ENCODE measurements at regions not wholly inside any gene's neighbourhood (a gene's known extent, or its start where the extent isn't known, plus 50 kb on each side); places are given as distances from the start of the nearest gene placed in this dataset.

- no peak overlapping the region for H3K4me3 ChIP-seq (ENCODE audit: insufficient read depth, low read depth, low read length)
- WGBS, 2 experiments = 93 to 95% methylated on average over 3 of the region's 3 CpGs
- no peaks in the 10 kb centered on the region for H3K27me3 ChIP-seq (ENCODE audit: control insufficient read depth, insufficient read depth, low read length, poor library complexity, severe bottlenecking)
- no peaks in the 10 kb centered on the region for H3K36me3 ChIP-seq (ENCODE audit: control insufficient read depth, insufficient read depth, low read length)
- H3K4me1 ChIP-seq (ENCODE audit: control insufficient read depth, insufficient read depth, low read length) = no peaks in the 10 kb centered on the region
- peaks cover 3% of the 10 kb centered on the region for H3K9me3 ChIP-seq (ENCODE audit: control insufficient read depth, low read length)
- no peak overlapping the region for H3K27ac ChIP-seq (ENCODE audit: insufficient read depth, low read depth, low read length, poor library complexity, severe bottlenecking)
These were observed 156.1 kb downstream of the NXNL2 start for GRCh38 chr9:88691091-88691490.

DNA sequence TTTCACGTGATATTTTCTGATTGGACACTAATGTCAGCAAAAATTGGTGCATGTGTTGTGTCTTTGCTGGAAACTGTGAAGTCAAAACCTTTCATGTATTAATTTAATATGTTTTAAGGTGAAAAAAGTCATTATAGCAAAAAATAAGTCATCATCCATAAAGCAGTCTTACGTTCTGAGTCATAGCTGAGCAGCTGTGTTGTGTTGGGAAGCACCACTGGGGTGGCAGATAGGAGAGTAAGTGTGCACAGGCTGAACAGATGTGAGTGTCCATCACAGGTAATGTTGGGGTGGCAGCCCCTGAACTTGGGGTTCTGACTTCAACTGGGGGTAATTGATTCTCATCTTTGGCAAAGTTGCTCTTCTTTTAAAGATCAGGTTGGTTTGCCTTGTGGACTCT, 156.8 kb downstream of the NXNL2 start:
- Histone ChIP-seq H3K36me3 (ENCODE audit: control insufficient read depth, insufficient read depth, low read length) (no peaks in the 10 kb centered on the region), H3K4me1 (ENCODE audit: control insufficient read depth, insufficient read depth, low read length) (no peaks in the 10 kb centered on the region), H3K9me3 (ENCODE audit: control insufficient read depth, low read length) (peaks cover 3% of the 10 kb centered on the region), H3K4me3 (ENCODE audit: insufficient read depth, low read depth, low read length) (no peak overlapping the region), H3K27me3 (ENCODE audit: control insufficient read depth, insufficient read depth, low read length, poor library complexity, severe bottlenecking) (no peaks in the 10 kb centered on the region), H3K27ac (ENCODE audit: insufficient read depth, low read depth, low read length, poor library complexity, severe bottlenecking) (no peak overlapping the region)
- WGBS, 2 experiments = 78 to 92% methylated on average over 2 of the region's 2 CpGs

DNA sequence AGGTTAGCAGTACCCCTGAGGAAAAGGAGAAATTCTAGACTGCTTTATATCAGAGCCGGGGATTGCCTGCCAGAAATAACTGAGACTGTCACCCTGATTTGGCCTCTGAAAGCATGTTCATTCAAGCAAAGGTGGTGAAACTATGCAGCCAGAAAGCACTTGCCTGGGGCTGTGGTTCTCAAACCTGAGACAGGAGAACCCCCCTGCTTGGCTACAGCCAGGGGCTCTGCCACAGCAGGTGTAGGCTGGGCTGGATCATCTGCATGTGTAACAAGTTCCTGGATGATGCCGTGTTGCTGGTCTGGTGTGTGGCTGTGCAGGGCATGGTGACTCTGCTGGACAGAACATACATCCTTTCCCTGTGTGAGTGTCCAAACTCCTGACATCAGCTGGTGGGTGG, 157.8 kb downstream of the NXNL2 start:
- Histone ChIP-seq H3K27ac (ENCODE audit: insufficient read depth, low read depth, low read length, poor library complexity, severe bottlenecking) (no peak overlapping the region), H3K4me3 (ENCODE audit: insufficient read depth, low read depth, low read length) (no peak overlapping the region), H3K4me1 (ENCODE audit: control insufficient read depth, insufficient read depth, low read length) (no peaks in the 10 kb centered on the region), H3K36me3 (ENCODE audit: control insufficient read depth, insufficient read depth, low read length) (no peaks in the 10 kb centered on the region), H3K9me3 (ENCODE audit: control insufficient read depth, low read length) (peaks cover 3% of the 10 kb centered on the region), H3K27me3 (ENCODE audit: control insufficient read depth, insufficient read depth, low read length, poor library complexity, severe bottlenecking) (no peaks in the 10 kb centered on the region)
- 94 to 96% methylated on average over 2 of the region's 2 CpGs for WGBS, 2 experiments

GRCh38 chr9:88694625-88695024, 159.6 kb downstream of the NXNL2 start:
- Histone ChIP-seq H3K4me3 (ENCODE audit: insufficient read depth, low read depth, low read length) (no peak overlapping the region), H3K27me3 (ENCODE audit: control insufficient read depth, insufficient read depth, low read length, poor library complexity, severe bottlenecking) (no peaks in the 10 kb centered on the region), H3K27ac (ENCODE audit: insufficient read depth, low read depth, low read length, poor library complexity, severe bottlenecking) (no peak overlapping the region), H3K9me3 (ENCODE audit: control insufficient read depth, low read length) (peaks cover 1% of the 10 kb centered on the region), H3K4me1 (ENCODE audit: control insufficient read depth, insufficient read depth, low read length) (no peaks in the 10 kb centered on the region), H3K36me3 (ENCODE audit: control insufficient read depth, insufficient read depth, low read length) (no peaks in the 10 kb centered on the region)
- 94 to 95% methylated on average over 12 of the region's 12 CpGs for WGBS, 2 experiments

- 92 to 94% methylated on average over 9 of the region's 9 CpGs for WGBS, 2 experiments
These were observed 161.5 kb downstream of the NXNL2 start for GRCh38 chr9:88696501-88696900.

GRCh38 chr9:88697764-88698432, 162.9 kb downstream of the NXNL2 start:
- H3K4me1 ChIP-seq (ENCODE audit: control insufficient read depth, insufficient read depth, low read length) = no peaks in the 10 kb centered on the region
- H3K36me3 ChIP-seq (ENCODE audit: control insufficient read depth, insufficient read depth, low read length) = no peaks in the 10 kb centered on the region
- no peak overlapping the region for H3K4me3 ChIP-seq (ENCODE audit: insufficient read depth, low read depth, low read length)
- WGBS, 2 experiments = 82 to 83% methylated on average over 8 of the region's 8 CpGs
- H3K27ac ChIP-seq (ENCODE audit: insufficient read depth, low read depth, low read length, poor library complexity, severe bottlenecking) = no peak overlapping the region
- no peaks in the 10 kb centered on the region for H3K9me3 ChIP-seq (ENCODE audit: control insufficient read depth, low read length)
- H3K27me3 ChIP-seq (ENCODE audit: control insufficient read depth, insufficient read depth, low read length, poor library complexity, severe bottlenecking) = no peaks in the 10 kb centered on the region

More at GRCh38 chr9:88696501-88696900, 161.5 kb downstream of the NXNL2 start:
- H3K27ac ChIP-seq (ENCODE audit: insufficient read depth, low read depth, low read length, poor library complexity, severe bottlenecking) = no peak overlapping the region
- no peaks in the 10 kb centered on the region for H3K9me3 ChIP-seq (ENCODE audit: control insufficient read depth, low read length)
- H3K4me3 ChIP-seq (ENCODE audit: insufficient read depth, low read depth, low read length) = no peak overlapping the region
- H3K27me3 ChIP-seq (ENCODE audit: control insufficient read depth, insufficient read depth, low read length, poor library complexity, severe bottlenecking) = no peaks in the 10 kb centered on the region
- H3K36me3 ChIP-seq (ENCODE audit: control insufficient read depth, insufficient read depth, low read length) = no peaks in the 10 kb centered on the region
- no peaks in the 10 kb centered on the region for H3K4me1 ChIP-seq (ENCODE audit: control insufficient read depth, insufficient read depth, low read length)

DNA sequence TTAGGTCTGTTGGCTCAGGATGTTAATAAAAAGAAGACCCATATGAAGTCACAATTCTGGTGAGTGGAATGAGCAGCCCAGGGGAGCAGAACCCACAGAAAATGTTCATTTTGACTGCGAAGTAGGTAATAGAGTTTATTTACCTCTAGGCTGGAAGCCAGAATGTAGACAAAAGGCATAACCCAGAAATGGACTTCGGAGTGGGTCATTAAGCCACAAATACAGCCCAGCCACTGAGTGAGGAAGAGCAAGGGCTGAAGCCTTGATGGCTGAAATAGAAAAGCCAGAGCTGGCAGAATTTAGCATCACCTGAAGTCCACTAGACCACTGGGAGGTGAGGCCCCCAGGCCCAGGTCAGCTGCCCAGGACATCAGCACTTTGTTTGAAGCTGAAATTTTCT, 168.0 kb downstream of the NXNL2 start:
- Histone ChIP-seq H3K9me3 (ENCODE audit: control insufficient read depth, low read length) (no peaks in the 10 kb centered on the region), H3K27me3 (ENCODE audit: control insufficient read depth, insufficient read depth, low read length, poor library complexity, severe bottlenecking) (no peaks in the 10 kb centered on the region), H3K36me3 (ENCODE audit: control insufficient read depth, insufficient read depth, low read length) (no peaks in the 10 kb centered on the region), H3K4me3 (ENCODE audit: insufficient read depth, low read depth, low read length) (no peak overlapping the region), H3K4me1 (ENCODE audit: control insufficient read depth, insufficient read depth, low read length) (no peaks in the 10 kb centered on the region), H3K27ac (ENCODE audit: insufficient read depth, low read depth, low read length, poor library complexity, severe bottlenecking) (no peak overlapping the region)
- WGBS, 2 experiments = 93% methylated on average over 2 of the region's 2 CpGs

- Histone ChIP-seq H3K27ac (ENCODE audit: insufficient read depth, low read depth, low read length, poor library complexity, severe bottlenecking) (no peak overlapping the region), H3K4me3 (ENCODE audit: insufficient read depth, low read depth, low read length) (no peak overlapping the region), H3K27me3 (ENCODE audit: control insufficient read depth, insufficient read depth, low read length, poor library complexity, severe bottlenecking) (no peaks in the 10 kb centered on the region), H3K9me3 (ENCODE audit: control insufficient read depth, low read length) (no peaks in the 10 kb centered on the region), H3K36me3 (ENCODE audit: control insufficient read depth, insufficient read depth, low read length) (no peaks in the 10 kb centered on the region), H3K4me1 (ENCODE audit: control insufficient read depth, insufficient read depth, low read length) (no peaks in the 10 kb centered on the region)
- WGBS, 2 experiments = 91 to 93% methylated on average over 38 of the region's 38 CpGs
These were observed 171.5 kb downstream of the NXNL2 start for GRCh38 chr9:88706193-88707113.

- WGBS, 2 experiments = 93 to 100% methylated on average over 1 of the region's 2 CpGs
- Histone ChIP-seq H3K4me3 (ENCODE audit: insufficient read depth, low read depth, low read length) (no peak overlapping the region), H3K27ac (ENCODE audit: insufficient read depth, low read depth, low read length, poor library complexity, severe bottlenecking) (no peak overlapping the region), H3K27me3 (ENCODE audit: control insufficient read depth, insufficient read depth, low read length, poor library complexity, severe bottlenecking) (no peaks in the 10 kb centered on the region), H3K4me1 (ENCODE audit: control insufficient read depth, insufficient read depth, low read length) (no peaks in the 10 kb centered on the region), H3K9me3 (ENCODE audit: control insufficient read depth, low read length) (no peaks in the 10 kb centered on the region), H3K36me3 (ENCODE audit: control insufficient read depth, insufficient read depth, low read length) (no peaks in the 10 kb centered on the region)
These were observed 175.5 kb downstream of the NXNL2 start for GRCh38 chr9:88710449-88710848.

GRCh38 chr9:88711719-88712118, 176.7 kb downstream of the NXNL2 start:
- no peaks in the 10 kb centered on the region for H3K27me3 ChIP-seq (ENCODE audit: control insufficient read depth, insufficient read depth, low read length, poor library complexity, severe bottlenecking)
- H3K36me3 ChIP-seq (ENCODE audit: control insufficient read depth, insufficient read depth, low read length) = no peaks in the 10 kb centered on the region
- H3K27ac ChIP-seq (ENCODE audit: insufficient read depth, low read depth, low read length, poor library complexity, severe bottlenecking) = no peak overlapping the region
- H3K9me3 ChIP-seq (ENCODE audit: control insufficient read depth, low read length) = no peaks in the 10 kb centered on the region
- no peaks in the 10 kb centered on the region for H3K4me1 ChIP-seq (ENCODE audit: control insufficient read depth, insufficient read depth, low read length)
- H3K4me3 ChIP-seq (ENCODE audit: insufficient read depth, low read depth, low read length) = no peak overlapping the region
